GM19397 (cell line): ENCODE measurements at regions not wholly inside any gene's neighbourhood (a gene's known extent, or its start where the extent isn't known, plus 50 kb on each side); places are given as distances from the start of the nearest gene placed in this dataset.
A peak's percentile ranks its signal among the peaks of the same experiment; 100 is the strongest.

Experiments
- ATAC-seq: cut with Tn5 transposase; IDR thresholded peaks from one replicate; pipeline ENCODE4 v1.9.1; 2021; ENCODE audit warnings: mild to moderate bottlenecking, moderate library complexity; ENCODE audit not compliant: unreplicated experiment

GRCh38 chr2:181332044-181332605 is 125.1 kb upstream of the ITGA4 start:
- no peak for ATAC-seq

DNA sequence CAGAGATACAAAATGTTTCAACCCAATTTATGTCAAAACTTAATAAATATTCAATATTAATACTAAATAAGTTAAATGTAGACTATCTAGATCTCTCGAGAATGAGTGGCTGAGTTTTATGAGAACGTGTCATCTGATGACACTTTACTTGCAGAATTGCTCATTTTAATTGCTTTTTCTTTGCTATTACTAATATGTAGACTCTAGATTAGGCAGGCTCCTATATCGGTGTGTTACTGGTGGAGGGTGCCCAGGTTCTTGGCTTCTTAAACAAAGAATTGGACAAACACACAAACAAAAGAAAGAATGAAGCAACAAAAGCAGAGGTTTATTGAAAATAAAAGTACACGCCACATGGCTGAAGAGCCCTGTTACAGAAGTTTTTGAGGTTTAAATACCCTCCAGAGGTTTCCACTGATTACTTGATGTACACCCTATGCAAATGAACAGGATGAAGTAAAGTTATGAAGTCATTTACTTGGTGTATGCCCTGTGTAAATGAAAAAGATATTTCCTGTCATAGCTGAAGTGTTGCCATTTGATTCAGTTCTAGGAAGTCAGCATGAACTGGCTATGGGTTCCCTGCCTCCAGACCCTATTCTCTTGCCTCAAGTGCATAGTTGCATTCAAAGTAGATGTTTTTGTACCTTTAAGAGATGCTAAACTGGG is 122.9 kb upstream of the ITGA4 start:
- ATAC-seq: no peak

GRCh38 chr2:181340891-181341290 is 116.3 kb upstream of the ITGA4 start:
- no peak for ATAC-seq

DNA sequence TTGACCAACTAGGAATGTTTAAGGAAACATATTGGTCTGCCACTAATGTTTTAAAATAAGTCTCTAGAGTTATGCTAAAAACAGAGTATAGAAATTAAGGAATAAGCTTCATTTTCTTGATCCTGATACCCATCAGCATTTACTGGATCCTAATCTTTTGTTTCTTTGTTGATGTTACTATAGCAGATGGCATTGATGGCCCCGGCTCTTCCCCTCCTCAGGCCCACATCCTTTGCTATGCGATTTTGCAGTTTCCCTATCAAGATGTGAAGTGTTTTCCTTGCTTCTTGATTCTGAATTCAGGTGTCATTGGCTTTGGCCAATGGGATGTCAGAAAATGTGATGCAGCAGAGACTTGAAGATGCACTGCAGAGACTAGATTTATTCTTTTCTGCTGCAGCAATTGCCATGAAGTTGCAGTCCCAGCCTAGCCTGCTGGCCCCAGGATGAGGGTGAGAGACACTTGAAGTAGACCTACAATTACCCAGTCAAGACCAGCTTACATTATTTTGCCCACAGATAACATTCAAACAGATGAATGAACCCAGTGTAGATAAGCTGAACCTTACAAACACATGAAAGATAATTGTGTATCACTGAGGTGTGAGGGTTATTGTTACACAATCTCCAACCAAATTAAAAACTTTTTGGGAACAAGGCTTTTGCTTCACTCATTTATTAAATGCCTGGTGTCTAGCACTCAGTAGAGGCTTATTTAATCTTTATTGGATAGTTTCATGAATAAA is 115.2 kb upstream of the ITGA4 start:
- no peak for ATAC-seq

- peak; percentile 85 for ATAC-seq
Observed at GRCh38 chr2:181348107-181348837, 108.9 kb upstream of the ITGA4 start.

GRCh38 chr2:181352158-181352557 is 105.0 kb upstream of the ITGA4 start:
- ATAC-seq: no peak

GRCh38 chr2:181354626-181355025 is 102.6 kb upstream of the ITGA4 start:
- no peak for ATAC-seq

- ATAC-seq: no peak
Observed at GRCh38 chr2:181356526-181357130, 100.6 kb upstream of the ITGA4 start.

DNA sequence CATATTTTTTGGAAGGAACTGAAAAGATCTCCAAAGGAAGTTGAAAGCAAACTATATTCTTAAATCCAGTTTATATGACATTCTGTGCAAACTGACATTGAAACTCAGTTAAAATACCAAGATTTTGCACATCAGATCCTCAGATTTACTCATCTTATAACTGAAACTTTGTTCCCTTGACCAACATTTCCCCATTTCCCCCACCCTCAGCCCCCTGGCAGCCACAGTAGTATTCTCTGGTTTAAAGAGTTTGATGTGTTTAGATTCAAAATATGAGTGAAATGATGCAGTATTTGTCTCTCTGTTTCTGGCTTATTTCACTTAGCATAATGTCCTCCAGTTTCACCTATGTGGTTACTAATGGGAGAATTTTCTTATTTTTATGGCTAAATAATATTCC is 99.2 kb upstream of the ITGA4 start:
- ATAC-seq: no peak

- ATAC-seq: no peak
Observed at GRCh38 chr2:181362561-181362960, 94.6 kb upstream of the ITGA4 start.

- no peak for ATAC-seq
Observed at GRCh38 chr2:181363164-181363563, 94.0 kb upstream of the ITGA4 start.

- ATAC-seq: no peak
Observed at GRCh38 chr2:181364492-181365170, 92.6 kb upstream of the ITGA4 start.

GRCh38 chr2:181366675-181367175 is 90.5 kb upstream of the ITGA4 start:
- no peak for ATAC-seq

DNA sequence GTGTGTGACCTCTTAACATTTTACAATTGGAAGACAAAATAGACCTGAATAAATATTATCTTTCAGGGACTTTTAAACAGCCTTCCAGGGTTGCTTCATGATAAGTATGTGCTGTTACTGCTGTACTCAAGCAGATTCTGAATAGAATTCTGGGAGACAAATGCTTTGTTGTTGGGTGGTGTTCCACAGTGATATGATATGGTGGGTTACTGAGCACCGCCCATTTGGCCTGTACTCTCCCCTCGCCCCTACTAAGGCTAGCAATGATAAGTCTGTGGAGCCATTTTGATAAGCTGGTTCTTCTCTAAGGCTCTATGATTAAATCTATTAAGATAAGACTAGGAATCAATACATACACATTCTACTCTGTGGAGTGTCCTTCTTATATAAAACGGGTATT is 89.8 kb upstream of the ITGA4 start:
- ATAC-seq: no peak

- no peak for ATAC-seq
Observed at GRCh38 chr2:181367906-181368435, 89.2 kb upstream of the ITGA4 start.

DNA sequence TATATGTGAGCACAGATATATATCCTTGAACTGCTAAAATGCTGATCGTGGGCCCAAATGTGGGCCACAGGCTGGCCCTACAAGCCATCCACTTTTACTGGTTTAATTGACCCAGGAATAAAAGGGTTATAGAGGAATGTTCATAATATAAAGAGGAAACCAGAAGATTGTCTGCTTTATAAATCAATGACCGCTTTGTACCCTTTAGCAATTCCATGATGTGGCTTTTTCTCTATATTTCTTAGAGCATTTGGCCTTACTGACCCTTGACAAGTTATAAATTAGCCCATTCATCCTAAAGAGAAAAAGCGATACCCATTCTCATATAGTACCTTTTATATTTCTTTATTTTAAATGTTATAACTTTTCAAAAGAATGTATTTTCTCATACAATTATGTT is 87.1 kb upstream of the ITGA4 start:
- ATAC-seq: no peak

- no peak for ATAC-seq
Observed at GRCh38 chr2:181371195-181371594, 86.0 kb upstream of the ITGA4 start.

GRCh38 chr2:181371782-181372645 is 85.2 kb upstream of the ITGA4 start:
- no peak for ATAC-seq

- ATAC-seq: no peak
Observed at GRCh38 chr2:181372646-181373040, 84.5 kb upstream of the ITGA4 start.
